Medulla oblongata (tissue), 1 donor: ENCODE measurements at regions not wholly inside any gene's neighbourhood (a gene's known extent, or its start where the extent isn't known, plus 50 kb on each side); places are given as distances from the start of the nearest gene placed in this dataset.

ENCODE experiments used
- DNase-seq: peaks from one replicate; pipeline ENCODE4 v3.0.0-alpha.2; 2015; ENCODE audit errors: extremely low spot score

- no peak for DNase-seq
Measured at GRCh38 chr9:95822583-95823431, 52.7 kb upstream of the ERCC6L2 start.

- no peak for DNase-seq
Measured at GRCh38 chr9:95822015-95822414, 53.5 kb upstream of the ERCC6L2 start.

- DNase-seq, result no peak
Measured at GRCh38 chr9:95820074-95820473, 55.4 kb upstream of the ERCC6L2 start.

- no peak for DNase-seq
Measured at GRCh38 chr9:95819636-95820035, 55.9 kb upstream of the ERCC6L2 start.

- no peak for DNase-seq
Measured at GRCh38 chr9:95817205-95817604, 58.3 kb upstream of the ERCC6L2 start.

GRCh38 chr9:95816716-95817115 lies 58.8 kb upstream of the ERCC6L2 start:
- DNase-seq, result no peak

GRCh38 chr9:95815961-95816360 lies 59.5 kb upstream of the ERCC6L2 start:
- DNase-seq, result no peak

- DNase-seq, result no peak
Measured at GRCh38 chr9:95815133-95815532, 60.4 kb upstream of the ERCC6L2 start.

- no peak for DNase-seq
Measured at GRCh38 chr9:95813923-95814322, 61.6 kb upstream of the ERCC6L2 start.

- DNase-seq, result no peak
Measured at GRCh38 chr9:95810814-95811213, 64.7 kb upstream of the ERCC6L2 start.

- DNase-seq, result no peak
Measured at GRCh38 chr9:95810133-95810532, 65.4 kb upstream of the ERCC6L2 start.

- no peak for DNase-seq
Measured at GRCh38 chr9:95809686-95810085, 65.8 kb upstream of the ERCC6L2 start.

- DNase-seq, result no peak
Measured at GRCh38 chr9:95808011-95808410, 67.5 kb upstream of the ERCC6L2 start.

- no peak for DNase-seq
Measured at GRCh38 chr9:95807326-95807947, 68.1 kb upstream of the ERCC6L2 start.

GRCh38 chr9:95803197-95803596 lies 72.3 kb upstream of the ERCC6L2 start:
- no peak for DNase-seq

GRCh38 chr9:95801797-95802196 lies 73.7 kb upstream of the ERCC6L2 start:
- DNase-seq, result no peak

- DNase-seq, result no peak
Measured at GRCh38 chr9:95796029-95796428, 79.5 kb upstream of the ERCC6L2 start.

GRCh38 chr9:95793924-95794828 lies 81.3 kb upstream of the ERCC6L2 start:
- no peak for DNase-seq

GRCh38 chr9:95791695-95792094 lies 83.8 kb upstream of the ERCC6L2 start:
- DNase-seq, result no peak

- no peak for DNase-seq
Measured at GRCh38 chr9:95791286-95791685, 84.2 kb upstream of the ERCC6L2 start.

GRCh38 chr9:95788521-95788991 lies 86.9 kb upstream of the ERCC6L2 start:
- peak; percentile 19 for DNase-seq

GRCh38 chr9:95788021-95788420 lies 87.5 kb upstream of the ERCC6L2 start:
- no peak for DNase-seq
